B cell (primary cell): ENCODE measurements at regions not wholly inside any gene's neighbourhood (a gene's known extent, or its start where the extent isn't known, plus 50 kb on each side); places are given as distances from the start of the nearest gene placed in this dataset.

Experiments
- ATAC-seq: fragments of 200-7000 bp; cut with Tn5 transposase; one replicate; pipeline ENCODE4 v1.10.0; 2021; ENCODE audit warnings: low read depth, mild to moderate bottlenecking, moderate number of reproducible peaks, moderate library complexity
- CTCF ChIA-PET: fragments of 350-600 bp; sonication (Branson Sonifier 250); formaldehyde crosslinking; loops from one replicate; lab custom pipeline; 2021; ENCODE audit warnings: antibody characterized with exemption, inconsistent platforms; lab: Charles Lee
- POLR2A ChIA-PET: fragments of 350-600 bp; sonication (Branson Sonifier 250); formaldehyde crosslinking; loops from one replicate; lab custom pipeline; 2021; ENCODE audit warnings: antibody characterized with exemption; lab: Charles Lee
- DNase-seq: peaks from one replicate; pipeline ENCODE4 v3.0.0; 2013
- H2AFZ ChIP-seq: 2 replicates; pipeline ENCODE4 v1.6.1; 2012; ENCODE audit warnings: mild to moderate bottlenecking, low read depth, low read length; ENCODE audit not compliant: insufficient read depth, poor library complexity, severe bottlenecking
- H3K27ac ChIP-seq, 2 donors: 1 replicate in 1 of 2; 2 replicates in 1 of 2; pipeline ENCODE4 v1.5.1; 2012 to 2013; ENCODE audit warnings: low read length in 2 of 2, mild to moderate bottlenecking in 2 of 2, moderate library complexity in 1 of 2
- H3K27me3 ChIP-seq, 4 experiments: fragments of 200-600 bp in 1 of 4; sonication (generic) in 1 of 4; replicated peaks in 1 of 4; 1 replicate in 2 of 4; 2 replicates in 2 of 4; pipeline versions ENCODE4 v1.6.1 to v1.7.0; 2013 to 2016; ENCODE audit warnings: low read length in 3 of 4, mild to moderate bottlenecking in 2 of 4, mixed read lengths in 1 of 4, moderate library complexity in 1 of 4; ENCODE audit not compliant: insufficient read depth in 4 of 4, control insufficient read depth in 3 of 4; ENCODE audit errors: control extremely low read depth in 1 of 4
- H3K36me3 ChIP-seq, 2 experiments: replicated peaks in 1 of 2; 1 replicate in 1 of 2; 2 replicates in 1 of 2; pipeline versions ENCODE4 v1.6.1 to v1.7.1; 2013; ENCODE audit warnings: low read length in 1 of 2; ENCODE audit not compliant: insufficient read depth in 2 of 2, control insufficient read depth in 1 of 2; ENCODE audit errors: control extremely low read depth in 1 of 2, extremely low read depth in 1 of 2
- H3K4me1 ChIP-seq, 2 donors: fragments of 200-600 bp in 1 of 2; sonication (generic) in 1 of 2; 1 replicate in 1 of 2; 2 replicates in 1 of 2; pipeline versions ENCODE4 v1.5.1 to v1.6.1; 2013 to 2017; ENCODE audit warnings: low read length in 2 of 2; ENCODE audit not compliant: control insufficient read depth in 2 of 2, insufficient read depth in 2 of 2
- H3K4me2 ChIP-seq: replicated peaks from 2 replicates; pipeline ENCODE3; 2012; ENCODE audit warnings: mild to moderate bottlenecking, low read depth, low read length; ENCODE audit not compliant: poor library complexity, severe bottlenecking
- H3K4me3 ChIP-seq, 5 experiments: fragments of 200-600 bp in 1 of 5; sonication (generic) in 1 of 5; 1 replicate in 3 of 5; 2 replicates in 2 of 5; pipeline versions ENCODE4 v1.5.1 to v1.7.0; 2011 to 2016; ENCODE audit warnings: low read length in 4 of 5, mild to moderate bottlenecking in 4 of 5, low read depth in 2 of 5, control low read depth in 1 of 5, moderate library complexity in 1 of 5; ENCODE audit not compliant: insufficient read depth in 1 of 5; ENCODE audit errors: control extremely low read depth in 1 of 5, extremely low read depth in 1 of 5
- H3K79me2 ChIP-seq: fragments of 200-600 bp; sonication (generic); one replicate; pipeline ENCODE4 v1.6.0; 2016; ENCODE audit warnings: low read length; ENCODE audit not compliant: control insufficient read depth, insufficient read depth
- H3K9ac ChIP-seq: fragments of 200-600 bp; sonication (generic); 2 replicates; pipeline ENCODE4 v1.6.1; 2017; ENCODE audit warnings: mild to moderate bottlenecking, low read length, moderate library complexity
- H3K9me3 ChIP-seq, 3 donors: one replicate each; pipeline versions ENCODE4 v1.6.1 to v1.7.1; 2013; ENCODE audit warnings: low read length in 2 of 3; ENCODE audit not compliant: control insufficient read depth in 2 of 3, insufficient read depth in 1 of 3; ENCODE audit errors: control extremely low read depth in 1 of 3
- H4K20me1 ChIP-seq: 2 replicates; pipeline ENCODE4 v1.6.0; 2012; ENCODE audit warnings: mild to moderate bottlenecking, low read length; ENCODE audit not compliant: insufficient read depth, control insufficient read depth, poor library complexity, severe bottlenecking
- H3K27ac Mint-ChIP-seq: one replicate; pipeline ENCODE4 v1.8.0; 2021; ENCODE audit warnings: mixed read lengths
- H3K27me3 Mint-ChIP-seq: one replicate; pipeline ENCODE4 v1.8.0; 2021; ENCODE audit warnings: mixed read lengths
- H3K4me1 Mint-ChIP-seq: one replicate; pipeline ENCODE4 v1.8.0; 2021; ENCODE audit warnings: mixed read lengths
- H3K4me3 Mint-ChIP-seq: one replicate; pipeline ENCODE4 v1.8.0; 2021; ENCODE audit warnings: mixed read lengths
- H3K9me3 Mint-ChIP-seq: one replicate; pipeline ENCODE4 v1.8.0; 2022; ENCODE audit warnings: mixed read lengths; ENCODE audit not compliant: insufficient read depth
- CTCF ChIP-seq: fragments of 200-600 bp; IDR thresholded peaks from one replicate; pipeline ENCODE4 v1.8.0; 2022; ENCODE audit warnings: antibody characterized with exemption, mild to moderate bottlenecking
- EZH2 ChIP-seq: IDR thresholded peaks from 2 replicates; pipeline ENCODE4 v1.6.1; 2012; ENCODE audit warnings: borderline replicate concordance, low read depth, mild to moderate bottlenecking, moderate library complexity, low read length; ENCODE audit not compliant: insufficient read depth, poor library complexity, severe bottlenecking
- WGBS: methylation state at CpG from one replicate; pipeline ENCODE4 v1.1.5; 2013; ENCODE audit warnings: missing lambda C conversion rate; ENCODE audit not compliant: insufficient coverage; 5-methylcytosine and 5-hydroxymethylcytosine counted together
- intact Hi-C: fragments of 100-400 bp; cut with micrococcal nuclease; formaldehyde crosslinking; loops from one replicate; pipeline ENCODE4 v1.10.0; 2022

GRCh38 chr21:31606081-31606874, 53.2 kb upstream of the SOD1 start:
- Histone ChIP-seq H3K4me2 (no peak overlapping the region), H3K27me3 (peaks cover 0 to 6% (median 0%) of the 10 kb centered on the region in 4 experiments), H3K9ac (no peak overlapping the region), H3K4me1 (peaks cover 3% of the 10 kb centered on the region in 2 donors), H2AFZ (no peak overlapping the region), H3K4me3 (no peak overlapping the region), H3K36me3 (no peaks in the 10 kb centered on the region), H3K27ac (no peak overlapping the region), H4K20me1 (no peaks in the 10 kb centered on the region), H3K79me2 (no peaks in the 10 kb centered on the region), H3K9me3 (peaks cover 0 to 6% (median 0%) of the 10 kb centered on the region in 3 donors)
- no peak for DNase-seq
- WGBS, result 86% methylated on average over 8 of the region's 11 CpGs
- no peak for TF ChIP-seq EZH2
- TF ChIP-seq CTCF, result no peak
- no peak overlapping the region for H3K27ac Mint-ChIP-seq
- peaks cover 2% of the 10 kb centered on the region for H3K4me1 Mint-ChIP-seq
- CTCF ChIA-PET, result interaction anchor here (1.0 to 1.4 kb wide), 2 partner anchors 25 to 407 kb away, joined by 3 to 6 read pairs; no protein-coding TSS in a partner anchor
- peaks cover 4% of the 10 kb centered on the region for H3K9me3 Mint-ChIP-seq
- peaks cover 21% of the 10 kb centered on the region for H3K27me3 Mint-ChIP-seq
- ATAC-seq, result no peak
- H3K4me3 Mint-ChIP-seq, result no peak overlapping the region
- POLR2A ChIA-PET, result interaction anchor here (0.5 kb wide), 1 partner anchor 30 kb away, joined by 3 read pairs; no protein-coding TSS in a partner anchor
- intact Hi-C loops, result no loop called here
